ENCODE measurements at regions not wholly inside any gene's neighbourhood (a gene's known extent, or its start where the extent isn't known, plus 50 kb on each side); places are given as distances from the start of the nearest gene placed in this dataset.

DNA sequence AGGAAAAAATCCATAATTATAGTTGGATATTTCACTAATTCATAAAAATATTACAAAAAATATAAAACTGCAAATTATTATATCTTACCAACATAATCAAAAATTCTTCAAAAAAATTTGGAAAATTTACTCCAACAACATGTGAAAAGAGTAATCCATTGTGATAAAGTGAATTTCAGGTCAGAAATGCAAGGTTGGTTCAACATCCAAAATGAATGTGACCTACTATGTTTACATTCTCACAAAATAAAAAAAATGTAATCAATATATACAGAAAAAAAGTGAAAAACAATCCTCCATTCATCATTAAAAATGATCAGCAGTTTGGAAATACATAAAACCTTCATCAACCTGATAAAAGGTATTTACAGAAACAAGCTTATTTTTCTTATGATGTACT is 1252.2 kb downstream of the JRKL start:
- CTCF ChIA-PET: no interaction called here
- TF ChIP-seq, protein P1, sequence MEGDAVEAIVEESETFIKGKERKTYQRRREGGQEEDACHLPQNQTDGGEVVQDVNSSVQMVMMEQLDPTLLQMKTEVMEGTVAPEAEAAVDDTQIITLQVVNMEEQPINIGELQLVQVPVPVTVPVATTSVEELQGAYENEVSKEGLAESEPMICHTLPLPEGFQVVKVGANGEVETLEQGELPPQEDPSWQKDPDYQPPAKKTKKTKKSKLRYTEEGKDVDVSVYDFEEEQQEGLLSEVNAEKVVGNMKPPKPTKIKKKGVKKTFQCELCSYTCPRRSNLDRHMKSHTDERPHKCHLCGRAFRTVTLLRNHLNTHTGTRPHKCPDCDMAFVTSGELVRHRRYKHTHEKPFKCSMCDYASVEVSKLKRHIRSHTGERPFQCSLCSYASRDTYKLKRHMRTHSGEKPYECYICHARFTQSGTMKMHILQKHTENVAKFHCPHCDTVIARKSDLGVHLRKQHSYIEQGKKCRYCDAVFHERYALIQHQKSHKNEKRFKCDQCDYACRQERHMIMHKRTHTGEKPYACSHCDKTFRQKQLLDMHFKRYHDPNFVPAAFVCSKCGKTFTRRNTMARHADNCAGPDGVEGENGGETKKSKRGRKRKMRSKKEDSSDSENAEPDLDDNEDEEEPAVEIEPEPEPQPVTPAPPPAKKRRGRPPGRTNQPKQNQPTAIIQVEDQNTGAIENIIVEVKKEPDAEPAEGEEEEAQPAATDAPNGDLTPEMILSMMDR (IDR thresholded peaks at IDR 0.05): no peak
- no peak for ATAC-seq
- no peaks in the 10 kb centered on the region for H3K4me1 Mint-ChIP-seq (ENCODE audit: low read depth)
- peaks cover 25% of the 10 kb centered on the region for H3K9me3 Mint-ChIP-seq
- intact Hi-C loops (cut with micrococcal nuclease): no loop called here
- no peaks in the 10 kb centered on the region for H3K27me3 Mint-ChIP-seq
- DNase-seq: no peak
- H3K27ac Mint-ChIP-seq: no peak overlapping the region
- no peaks in the 10 kb centered on the region for H3K36me3 Mint-ChIP-seq (ENCODE audit: low read depth)
- POLR2A ChIA-PET: no interaction called here
- no peak overlapping the region for H3K4me3 Mint-ChIP-seq

DNA sequence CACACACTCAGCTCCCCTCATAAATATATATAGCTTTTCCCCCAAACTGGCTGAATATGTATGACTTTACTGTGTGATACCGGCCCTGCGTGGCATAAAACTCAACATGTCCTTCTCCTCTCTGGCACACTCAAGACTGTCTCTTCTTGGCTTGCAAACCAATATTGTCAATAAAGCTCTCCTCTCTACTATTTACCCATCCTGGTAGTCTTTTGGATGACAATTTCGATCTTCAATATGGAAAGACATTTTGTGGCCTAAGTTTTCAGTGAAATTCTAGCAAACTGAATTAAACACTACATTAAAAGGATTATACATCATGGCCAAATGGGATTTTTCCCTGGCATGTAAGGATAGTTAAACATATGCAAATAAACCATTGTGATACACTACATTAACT is 1255.9 kb downstream of the JRKL start:
- no peaks in the 10 kb centered on the region for H3K27me3 Mint-ChIP-seq

DNA sequence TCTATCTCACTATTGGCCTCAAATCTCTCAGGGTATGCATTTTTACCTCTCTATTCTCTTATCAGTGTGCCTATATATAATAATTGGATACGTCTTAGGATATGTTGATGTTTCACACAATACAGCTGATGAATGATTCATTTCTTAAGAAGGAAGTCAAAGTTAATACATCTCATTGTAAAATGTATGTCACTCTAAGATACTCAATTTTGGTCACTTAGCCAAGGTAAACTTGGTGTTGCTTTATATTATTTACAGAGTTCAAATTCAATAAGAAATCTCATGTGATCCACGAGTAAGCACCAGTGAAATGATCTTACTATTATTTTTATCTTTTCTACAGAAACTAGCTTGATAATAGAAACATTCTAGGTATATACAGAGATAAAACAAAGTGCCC is 1266.5 kb downstream of the JRKL start:
- H3K9me3 Mint-ChIP-seq: peaks cover 10% of the 10 kb centered on the region
- ChIA-PET POLR2A (no interaction called here), CTCF (no interaction called here)
- TF ChIP-seq, protein P1 (IDR thresholded peaks at IDR 0.05): no peak
- ATAC-seq (no peak), DNase-seq (no peak)
- H3K27ac Mint-ChIP-seq: no peak overlapping the region
- no peak overlapping the region for H3K4me3 Mint-ChIP-seq
- H3K36me3 Mint-ChIP-seq (ENCODE audit: low read depth): no peaks in the 10 kb centered on the region
- H3K27me3 Mint-ChIP-seq: no peaks in the 10 kb centered on the region
- intact Hi-C loops (cut with micrococcal nuclease): no loop called here
- H3K4me1 Mint-ChIP-seq (ENCODE audit: low read depth): no peaks in the 10 kb centered on the region

More for the DNA sequence above, 1255.9 kb downstream of the JRKL start:
- POLR2A ChIA-PET: no interaction called here
- Mint-ChIP-seq H3K4me1 (ENCODE audit: low read depth) (no peaks in the 10 kb centered on the region), H3K9me3 (peaks cover 17% of the 10 kb centered on the region), H3K36me3 (ENCODE audit: low read depth) (no peaks in the 10 kb centered on the region), H3K4me3 (no peak overlapping the region), H3K27ac (no peak overlapping the region)
- DNase-seq: no peak
- TF ChIP-seq, protein P1 (IDR thresholded peaks at IDR 0.05): no peak
- intact Hi-C loops (cut with micrococcal nuclease): no loop called here
- CTCF ChIA-PET: no interaction called here
- no peak for ATAC-seq

DNA sequence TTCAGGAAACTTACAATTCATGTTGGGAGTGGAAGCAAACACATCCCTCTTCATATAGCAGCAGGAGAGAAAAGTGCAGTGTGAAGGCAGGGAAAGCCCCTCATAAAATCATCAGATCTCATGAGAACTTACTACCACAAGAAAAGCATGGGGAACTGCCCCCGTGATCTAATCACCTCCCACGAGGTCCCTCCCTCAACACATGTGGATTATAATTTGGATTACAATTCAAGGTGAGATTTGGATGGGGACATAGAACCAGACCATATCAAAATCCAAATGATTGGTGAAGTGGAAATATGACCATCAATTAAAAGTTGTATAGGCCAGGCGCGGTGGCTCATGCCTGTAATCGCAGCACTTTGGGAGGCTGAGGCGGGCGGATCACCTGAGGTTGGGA is 1268.0 kb downstream of the JRKL start:
- H3K36me3 Mint-ChIP-seq (ENCODE audit: low read depth): no peaks in the 10 kb centered on the region
- CTCF ChIA-PET: no interaction called here
- intact Hi-C loops (cut with micrococcal nuclease): no loop called here
- no peak overlapping the region for H3K4me3 Mint-ChIP-seq
- no peak overlapping the region for H3K27ac Mint-ChIP-seq
- TF ChIP-seq, protein P1 (IDR thresholded peaks at IDR 0.05): no peak
- H3K27me3 Mint-ChIP-seq: no peaks in the 10 kb centered on the region
- peaks cover 7% of the 10 kb centered on the region for H3K9me3 Mint-ChIP-seq
- POLR2A ChIA-PET: no interaction called here
- no peak for DNase-seq
- H3K4me1 Mint-ChIP-seq (ENCODE audit: low read depth): no peaks in the 10 kb centered on the region
- no peak for ATAC-seq

DNA sequence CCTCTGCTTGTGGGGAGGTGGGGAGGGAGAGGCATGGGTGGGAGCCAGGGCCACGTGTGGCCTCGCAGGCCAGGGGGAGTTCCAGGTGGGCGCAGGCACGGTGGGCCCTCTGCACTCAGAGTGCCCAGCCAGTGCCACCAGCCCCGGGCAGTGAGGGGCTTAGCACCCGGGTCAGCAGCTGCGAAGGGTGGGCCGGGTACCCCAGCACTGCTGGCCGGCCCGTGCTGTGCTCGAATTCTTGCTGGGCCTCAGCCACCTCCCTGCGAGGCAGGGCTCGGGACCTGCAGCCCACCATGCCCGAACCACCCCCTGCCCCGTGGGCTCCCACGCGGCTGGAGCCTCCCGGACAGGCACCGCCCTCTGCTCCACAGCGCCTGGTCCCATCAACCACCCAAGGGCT is 1277.2 kb downstream of the JRKL start:
- ATAC-seq: no peak
- H3K27me3 Mint-ChIP-seq: no peaks in the 10 kb centered on the region
- H3K4me1 Mint-ChIP-seq (ENCODE audit: low read depth): no peaks in the 10 kb centered on the region
- H3K4me3 Mint-ChIP-seq: no peak overlapping the region
- POLR2A ChIA-PET: no interaction called here
- TF ChIP-seq, protein P1 (IDR thresholded peaks at IDR 0.05): no peak
- peaks cover 9% of the 10 kb centered on the region for H3K9me3 Mint-ChIP-seq
- H3K27ac Mint-ChIP-seq: no peak overlapping the region
- no peaks in the 10 kb centered on the region for H3K36me3 Mint-ChIP-seq (ENCODE audit: low read depth)
- CTCF ChIA-PET: no interaction called here
- intact Hi-C loops (cut with micrococcal nuclease): no loop called here
- DNase-seq: no peak
